A673 (cell line): ENCODE measurements at regions not wholly inside any gene's neighbourhood (a gene's known extent, or its start where the extent isn't known, plus 50 kb on each side); places are given as distances from the start of the nearest gene placed in this dataset.

Experiments
- BruUV-seq: library from RNA; stranded (reverse); fragments of 400-500 nt; replicated peaks from 2 replicates; lab custom pipeline; 2021; lab: Mats Ljungman, UMichigan
- CTCF ChIA-PET: fragments of 300-600 bp; sonication (Branson Sonifier 250); formaldehyde crosslinking; loops from one replicate; lab custom pipeline; 2022; ENCODE audit warnings: antibody characterized with exemption; lab: Charles Lee
- POLR2A ChIA-PET: fragments of 300-600 bp; sonication (Branson Sonifier 250); formaldehyde crosslinking; loops from one replicate; lab custom pipeline; 2022; ENCODE audit warnings: antibody characterized with exemption; ENCODE audit not compliant: low non-redundant PET; lab: Charles Lee
- DNase-seq: peaks from one replicate; pipeline ENCODE4 v3.0.0-alpha.2; 2015; ENCODE audit warnings: low spot score
- H3K27ac ChIP-seq: fragments of 200-600 bp; sonication (generic); 2 replicates; pipeline ENCODE4 v1.5.1; 2016; ENCODE audit warnings: mixed run types, low read depth, mild to moderate bottlenecking, mixed read lengths, antibody characterized with exemption, low read length; ENCODE audit not compliant: poor library complexity, severe bottlenecking
- H3K27me3 ChIP-seq: fragments of 200-600 bp; sonication (generic); replicated peaks from 2 replicates; pipeline ENCODE4 v1.6.1; 2017; ENCODE audit warnings: mixed run types, low read depth, mild to moderate bottlenecking, mixed read lengths, antibody characterized with exemption, low read length; ENCODE audit not compliant: insufficient read depth, poor library complexity
- H3K36me3 ChIP-seq: fragments of 200-600 bp; sonication (generic); 2 replicates; pipeline ENCODE4 v1.6.1; 2016; ENCODE audit warnings: mixed run types, mild to moderate bottlenecking, mixed read lengths, antibody characterized with exemption, low read length; ENCODE audit not compliant: insufficient read depth, poor library complexity, severe bottlenecking
- H3K4me1 ChIP-seq: fragments of 200-600 bp; sonication (generic); 2 replicates; pipeline ENCODE4 v1.6.1; 2017; ENCODE audit warnings: mixed run types, mild to moderate bottlenecking, mixed read lengths, antibody characterized with exemption, low read length; ENCODE audit not compliant: insufficient read depth, poor library complexity, severe bottlenecking
- H3K4me3 ChIP-seq: fragments of 200-600 bp; sonication (generic); 2 replicates; pipeline ENCODE4 v1.5.1; 2016; ENCODE audit warnings: low read depth, mixed run types, mild to moderate bottlenecking, mixed read lengths, low read length; ENCODE audit not compliant: poor library complexity, severe bottlenecking
- H3K9me3 ChIP-seq: fragments of 200-600 bp; sonication (generic); 2 replicates; pipeline ENCODE4 v1.6.1; 2016; ENCODE audit warnings: mixed run types, low read depth, mild to moderate bottlenecking, mixed read lengths, antibody characterized with exemption, low read length; ENCODE audit not compliant: poor library complexity, severe bottlenecking
- EZH2 ChIP-seq: fragments of 200-600 bp; sonication (generic); IDR thresholded peaks from 2 replicates; pipeline ENCODE4 v1.6.1; 2017; ENCODE audit warnings: borderline replicate concordance, low read depth, mild to moderate bottlenecking, mixed read lengths, antibody characterized with exemption, low read length; ENCODE audit not compliant: poor library complexity, severe bottlenecking
- intact Hi-C: fragments of 100-400 bp; cut with micrococcal nuclease; formaldehyde crosslinking; loops from one replicate; pipeline ENCODE4 v1.10.0; 2022; ENCODE audit not compliant: unreplicated experiment
- TF ChIP-seq, protein P1 (sequence below): fragments of 300-800, 200-600 bp; sonication (generic); conservative IDR thresholded peaks from 2 replicates; pipeline ENCODE4 v1.5.1; 2017; ENCODE audit warnings: low read depth, mild to moderate bottlenecking, antibody characterized with exemption, low read length, moderate library complexity, mixed read lengths

DNA sequence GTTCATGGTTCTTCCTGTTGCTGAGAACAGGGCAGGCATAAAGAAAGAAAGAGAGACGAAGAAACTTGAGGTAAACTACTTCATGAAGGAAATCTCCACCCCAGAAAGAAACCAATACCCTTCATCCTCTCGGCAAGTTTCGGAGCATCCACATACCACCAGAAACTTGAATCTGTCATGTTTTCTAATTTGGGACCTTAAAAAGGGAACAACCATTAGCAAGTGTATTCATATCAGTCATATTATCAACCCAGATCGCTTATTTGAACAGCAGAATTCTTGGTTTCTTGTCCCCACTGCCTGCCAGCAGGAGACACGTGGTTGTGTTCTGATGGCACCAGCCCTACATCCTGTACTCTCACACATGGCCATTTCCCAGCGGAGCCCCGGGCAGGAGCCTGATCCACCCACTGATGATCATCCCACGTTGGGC lies 53.2 kb upstream of the FZD7 start:
- TF ChIP-seq, protein P1, sequence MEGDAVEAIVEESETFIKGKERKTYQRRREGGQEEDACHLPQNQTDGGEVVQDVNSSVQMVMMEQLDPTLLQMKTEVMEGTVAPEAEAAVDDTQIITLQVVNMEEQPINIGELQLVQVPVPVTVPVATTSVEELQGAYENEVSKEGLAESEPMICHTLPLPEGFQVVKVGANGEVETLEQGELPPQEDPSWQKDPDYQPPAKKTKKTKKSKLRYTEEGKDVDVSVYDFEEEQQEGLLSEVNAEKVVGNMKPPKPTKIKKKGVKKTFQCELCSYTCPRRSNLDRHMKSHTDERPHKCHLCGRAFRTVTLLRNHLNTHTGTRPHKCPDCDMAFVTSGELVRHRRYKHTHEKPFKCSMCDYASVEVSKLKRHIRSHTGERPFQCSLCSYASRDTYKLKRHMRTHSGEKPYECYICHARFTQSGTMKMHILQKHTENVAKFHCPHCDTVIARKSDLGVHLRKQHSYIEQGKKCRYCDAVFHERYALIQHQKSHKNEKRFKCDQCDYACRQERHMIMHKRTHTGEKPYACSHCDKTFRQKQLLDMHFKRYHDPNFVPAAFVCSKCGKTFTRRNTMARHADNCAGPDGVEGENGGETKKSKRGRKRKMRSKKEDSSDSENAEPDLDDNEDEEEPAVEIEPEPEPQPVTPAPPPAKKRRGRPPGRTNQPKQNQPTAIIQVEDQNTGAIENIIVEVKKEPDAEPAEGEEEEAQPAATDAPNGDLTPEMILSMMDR = no peak
- TF ChIP-seq EZH2 = no peak
- no peak overlapping the region for H3K27ac ChIP-seq
- no peak overlapping the region for H3K4me3 ChIP-seq
- intact Hi-C loops = no loop called here
- no peak for DNase-seq
- BruUV-seq = no TSS peak
- H3K27me3 ChIP-seq = no peaks in the 10 kb centered on the region
- ChIA-PET POLR2A (no interaction called here), CTCF (no interaction called here)
- no peaks in the 10 kb centered on the region for H3K9me3 ChIP-seq
- no peaks in the 10 kb centered on the region for H3K36me3 ChIP-seq
- peaks cover 10% of the 10 kb centered on the region for H3K4me1 ChIP-seq

DNA sequence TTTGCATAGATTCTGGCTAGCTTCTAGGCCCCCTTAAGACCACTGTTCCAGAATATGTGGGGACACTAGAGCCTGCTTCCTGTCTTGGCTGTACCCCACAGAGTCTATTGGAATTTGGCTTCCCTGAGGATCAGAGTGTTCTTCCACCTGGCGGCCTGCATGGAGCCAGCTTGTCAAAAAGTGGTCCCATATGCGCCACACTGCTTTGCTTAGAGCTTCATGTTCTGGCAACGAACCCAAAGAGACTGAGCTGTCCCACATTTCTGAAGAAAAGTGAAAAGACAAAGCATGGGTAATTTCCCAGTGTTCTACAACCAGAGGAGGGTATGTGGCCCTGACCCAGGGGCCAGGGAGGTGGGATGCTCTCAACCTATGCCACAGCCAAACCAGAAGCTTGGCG lies 52.7 kb upstream of the FZD7 start:
- no peak overlapping the region for H3K27ac ChIP-seq
- intact Hi-C loops = no loop called here
- ChIA-PET POLR2A (no interaction called here), CTCF (no interaction called here)
- no peaks in the 10 kb centered on the region for H3K9me3 ChIP-seq
- H3K36me3 ChIP-seq = no peaks in the 10 kb centered on the region
- H3K27me3 ChIP-seq = no peaks in the 10 kb centered on the region
- no peak overlapping the region for H3K4me3 ChIP-seq
- BruUV-seq = no TSS peak
- no peak for TF ChIP-seq EZH2
- TF ChIP-seq, protein P1 = no peak
- peaks cover 16% of the 10 kb centered on the region for H3K4me1 ChIP-seq
- no peak for DNase-seq

DNA sequence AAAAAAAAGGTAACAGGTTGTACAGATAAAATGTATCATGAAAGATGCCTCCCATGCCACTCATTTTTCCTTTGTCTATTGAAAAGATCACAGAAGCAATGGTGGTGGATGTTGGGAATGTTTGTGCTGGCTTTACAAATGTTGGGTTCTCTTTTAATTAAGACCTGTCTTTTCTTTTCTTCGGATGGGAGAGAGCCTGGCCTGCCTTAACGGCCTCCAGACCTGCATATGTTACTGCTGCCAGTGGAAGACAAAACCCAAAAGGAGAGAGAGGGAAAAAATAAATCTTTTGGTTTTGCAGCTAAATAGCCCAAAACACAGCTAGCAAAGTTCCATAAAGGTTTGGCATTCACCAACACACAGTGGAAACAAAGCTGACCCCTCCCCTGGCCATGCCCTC lies 50.5 kb upstream of the FZD7 start:
- Histone ChIP-seq H3K36me3 (no peaks in the 10 kb centered on the region), H3K4me1 (peaks cover 18% of the 10 kb centered on the region), H3K27ac (no peak overlapping the region), H3K9me3 (no peaks in the 10 kb centered on the region), H3K27me3 (no peaks in the 10 kb centered on the region), H3K4me3 (no peak overlapping the region)
- DNase-seq = no peak
- TF ChIP-seq, protein P1 = no peak
- TF ChIP-seq EZH2 = no peak
- intact Hi-C loops = no loop called here
- CTCF ChIA-PET = no interaction called here
- POLR2A ChIA-PET = no interaction called here
- no TSS peak for BruUV-seq
